ENCODE measurements at regions not wholly inside any gene's neighbourhood (a gene's known extent, or its start where the extent isn't known, plus 50 kb on each side); places are given as distances from the start of the nearest gene placed in this dataset.

- Mint-ChIP-seq H3K9me3 (no peaks in the 10 kb centered on the region; the same call in 2 of the 3 replicates), H3K27me3 (ENCODE audit: insufficient read depth, low read depth, poor library complexity) (no peaks in the 10 kb centered on the region), H3K27ac (no peak overlapping the region), H3K4me1 (no peaks in the 10 kb centered on the region), H3K36me3 (ENCODE audit: low read depth) (no peaks in the 10 kb centered on the region), H3K4me3 (no peak overlapping the region)
- Histone ChIP-seq H3K27me3 (ENCODE audit: insufficient read depth) (no peaks in the 10 kb centered on the region), H2AFZ (no peak overlapping the region), H3K79me2 (replicated peaks; ENCODE audit: insufficient read depth) (no peaks in the 10 kb centered on the region), H4K20me1 (replicated peaks; ENCODE audit: insufficient read depth) (no peaks in the 10 kb centered on the region), H3K4me3 (no peak overlapping the region), H3K27ac (ENCODE audit: low read depth) (no peak overlapping the region), H3K4me2 (no peak overlapping the region), H3F3A (replicated peaks; ENCODE audit: low read depth) (no peaks in the 10 kb centered on the region), H3K9me2 (ENCODE audit: insufficient read depth) (no peaks in the 10 kb centered on the region), H3K36me3 (ENCODE audit: insufficient read depth) (no peaks in the 10 kb centered on the region), H3K4me1 (ENCODE audit: insufficient read depth) (no peaks in the 10 kb centered on the region)
- no peak for ATAC-seq
- TF ChIP-seq, protein P1, sequence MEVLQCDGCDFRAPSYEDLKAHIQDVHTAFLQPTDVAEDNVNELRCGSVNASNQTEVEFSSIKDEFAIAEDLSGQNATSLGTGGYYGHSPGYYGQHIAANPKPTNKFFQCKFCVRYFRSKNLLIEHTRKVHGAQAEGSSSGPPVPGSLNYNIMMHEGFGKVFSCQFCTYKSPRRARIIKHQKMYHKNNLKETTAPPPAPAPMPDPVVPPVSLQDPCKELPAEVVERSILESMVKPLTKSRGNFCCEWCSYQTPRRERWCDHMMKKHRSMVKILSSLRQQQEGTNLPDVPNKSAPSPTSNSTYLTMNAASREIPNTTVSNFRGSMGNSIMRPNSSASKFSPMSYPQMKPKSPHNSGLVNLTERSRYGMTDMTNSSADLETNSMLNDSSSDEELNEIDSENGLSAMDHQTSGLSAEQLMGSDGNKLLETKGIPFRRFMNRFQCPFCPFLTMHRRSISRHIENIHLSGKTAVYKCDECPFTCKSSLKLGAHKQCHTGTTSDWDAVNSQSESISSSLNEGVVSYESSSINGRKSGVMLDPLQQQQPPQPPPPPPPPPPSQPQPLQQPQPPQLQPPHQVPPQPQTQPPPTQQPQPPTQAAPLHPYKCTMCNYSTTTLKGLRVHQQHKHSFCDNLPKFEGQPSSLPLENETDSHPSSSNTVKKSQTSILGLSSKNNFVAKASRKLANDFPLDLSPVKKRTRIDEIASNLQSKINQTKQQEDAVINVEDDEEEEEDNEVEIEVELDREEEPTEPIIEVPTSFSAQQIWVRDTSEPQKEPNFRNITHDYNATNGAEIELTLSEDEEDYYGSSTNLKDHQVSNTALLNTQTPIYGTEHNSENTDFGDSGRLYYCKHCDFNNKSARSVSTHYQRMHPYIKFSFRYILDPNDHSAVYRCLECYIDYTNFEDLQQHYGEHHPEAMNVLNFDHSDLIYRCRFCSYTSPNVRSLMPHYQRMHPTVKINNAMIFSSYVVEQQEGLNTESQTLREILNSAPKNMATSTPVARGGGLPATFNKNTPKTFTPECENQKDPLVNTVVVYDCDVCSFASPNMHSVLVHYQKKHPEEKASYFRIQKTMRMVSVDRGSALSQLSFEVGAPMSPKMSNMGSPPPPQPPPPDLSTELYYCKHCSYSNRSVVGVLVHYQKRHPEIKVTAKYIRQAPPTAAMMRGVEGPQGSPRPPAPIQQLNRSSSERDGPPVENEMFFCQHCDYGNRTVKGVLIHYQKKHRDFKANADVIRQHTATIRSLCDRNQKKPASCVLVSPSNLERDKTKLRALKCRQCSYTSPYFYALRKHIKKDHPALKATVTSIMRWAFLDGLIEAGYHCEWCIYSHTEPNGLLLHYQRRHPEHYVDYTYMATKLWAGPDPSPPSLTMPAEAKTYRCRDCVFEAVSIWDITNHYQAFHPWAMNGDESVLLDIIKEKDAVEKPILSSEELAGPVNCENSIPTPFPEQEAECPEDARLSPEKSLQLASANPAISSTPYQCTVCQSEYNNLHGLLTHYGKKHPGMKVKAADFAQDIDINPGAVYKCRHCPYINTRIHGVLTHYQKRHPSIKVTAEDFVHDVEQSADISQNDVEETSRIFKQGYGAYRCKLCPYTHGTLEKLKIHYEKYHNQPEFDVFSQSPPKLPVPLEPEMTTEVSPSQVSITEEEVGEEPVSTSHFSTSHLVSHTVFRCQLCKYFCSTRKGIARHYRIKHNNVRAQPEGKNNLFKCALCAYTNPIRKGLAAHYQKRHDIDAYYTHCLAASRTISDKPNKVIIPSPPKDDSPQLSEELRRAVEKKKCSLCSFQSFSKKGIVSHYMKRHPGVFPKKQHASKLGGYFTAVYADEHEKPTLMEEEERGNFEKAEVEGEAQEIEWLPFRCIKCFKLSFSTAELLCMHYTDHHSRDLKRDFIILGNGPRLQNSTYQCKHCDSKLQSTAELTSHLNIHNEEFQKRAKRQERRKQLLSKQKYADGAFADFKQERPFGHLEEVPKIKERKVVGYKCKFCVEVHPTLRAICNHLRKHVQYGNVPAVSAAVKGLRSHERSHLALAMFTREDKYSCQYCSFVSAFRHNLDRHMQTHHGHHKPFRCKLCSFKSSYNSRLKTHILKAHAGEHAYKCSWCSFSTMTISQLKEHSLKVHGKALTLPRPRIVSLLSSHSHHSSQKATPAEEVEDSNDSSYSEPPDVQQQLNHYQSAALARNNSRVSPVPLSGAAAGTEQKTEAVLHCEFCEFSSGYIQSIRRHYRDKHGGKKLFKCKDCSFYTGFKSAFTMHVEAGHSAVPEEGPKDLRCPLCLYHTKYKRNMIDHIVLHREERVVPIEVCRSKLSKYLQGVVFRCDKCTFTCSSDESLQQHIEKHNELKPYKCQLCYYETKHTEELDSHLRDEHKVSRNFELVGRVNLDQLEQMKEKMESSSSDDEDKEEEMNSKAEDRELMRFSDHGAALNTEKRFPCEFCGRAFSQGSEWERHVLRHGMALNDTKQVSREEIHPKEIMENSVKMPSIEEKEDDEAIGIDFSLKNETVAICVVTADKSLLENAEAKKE (CRISPR knock-in tag; IDR thresholded peaks at IDR 0.05) = no peak
- TF ChIP-seq ZNF331 (CRISPR knock-in tag; IDR thresholded peaks at IDR 0.05; ENCODE audit: low read depth) (no peak), STAT1 (IDR thresholded peaks at IDR 0.05; ENCODE audit: unreplicated experiment) (no peak), CREB1 (CRISPR knock-in tag; IDR thresholded peaks at IDR 0.05; ENCODE audit: low read depth) (no peak), EZH2 (IDR thresholded peaks at IDR 0.05; ENCODE audit: low read depth, unreplicated experiment) (no peak), ZNF114 (CRISPR knock-in tag; IDR thresholded peaks at IDR 0.05) (no peak), NANOG (IDR thresholded peaks at IDR 0.05; ENCODE audit: borderline replicate concordance) (no peak), REST (IDR thresholded peaks at IDR 0.05; ENCODE audit: unreplicated experiment) (no peak)
- TF ChIP-seq, protein P2, sequence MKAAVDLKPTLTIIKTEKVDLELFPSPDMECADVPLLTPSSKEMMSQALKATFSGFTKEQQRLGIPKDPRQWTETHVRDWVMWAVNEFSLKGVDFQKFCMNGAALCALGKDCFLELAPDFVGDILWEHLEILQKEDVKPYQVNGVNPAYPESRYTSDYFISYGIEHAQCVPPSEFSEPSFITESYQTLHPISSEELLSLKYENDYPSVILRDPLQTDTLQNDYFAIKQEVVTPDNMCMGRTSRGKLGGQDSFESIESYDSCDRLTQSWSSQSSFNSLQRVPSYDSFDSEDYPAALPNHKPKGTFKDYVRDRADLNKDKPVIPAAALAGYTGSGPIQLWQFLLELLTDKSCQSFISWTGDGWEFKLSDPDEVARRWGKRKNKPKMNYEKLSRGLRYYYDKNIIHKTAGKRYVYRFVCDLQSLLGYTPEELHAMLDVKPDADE (IDR thresholded peaks at IDR 0.05) = no peak
- no peak for DNase-seq (ENCODE audit: low spot score)
Measured at GRCh38 chr4:110305455-110305854, 107.0 kb upstream of the ELOVL6 start.
